Thyroid gland (tissue), 4 donors: ENCODE measurements at regions not wholly inside any gene's neighbourhood (a gene's known extent, or its start where the extent isn't known, plus 50 kb on each side); places are given as distances from the start of the nearest gene placed in this dataset.

Experiments used
- POLR2A ChIP-seq, 2 donors: fragments of 450-650 bp; IDR thresholded peaks; one replicate each; pipeline ENCODE4 v1.6.1; 2017; ENCODE audit warnings: antibody characterized with exemption in 2 of 2, mild to moderate bottlenecking in 2 of 2, moderate library complexity in 1 of 2
- TF ChIP-seq, protein P1 (sequence below), 6 experiments: fragments of 200-600 bp in 3 of 6; fragments of 450-650 bp in 3 of 6; sonication (generic) in 3 of 6; IDR thresholded peaks; one replicate each; pipeline ENCODE4 v1.5.1; 2016 to 2019; ENCODE audit warnings: antibody characterized with exemption in 6 of 6, mild to moderate bottlenecking in 2 of 6, inconsistent platforms in 1 of 6, moderate library complexity in 1 of 6

DNA sequence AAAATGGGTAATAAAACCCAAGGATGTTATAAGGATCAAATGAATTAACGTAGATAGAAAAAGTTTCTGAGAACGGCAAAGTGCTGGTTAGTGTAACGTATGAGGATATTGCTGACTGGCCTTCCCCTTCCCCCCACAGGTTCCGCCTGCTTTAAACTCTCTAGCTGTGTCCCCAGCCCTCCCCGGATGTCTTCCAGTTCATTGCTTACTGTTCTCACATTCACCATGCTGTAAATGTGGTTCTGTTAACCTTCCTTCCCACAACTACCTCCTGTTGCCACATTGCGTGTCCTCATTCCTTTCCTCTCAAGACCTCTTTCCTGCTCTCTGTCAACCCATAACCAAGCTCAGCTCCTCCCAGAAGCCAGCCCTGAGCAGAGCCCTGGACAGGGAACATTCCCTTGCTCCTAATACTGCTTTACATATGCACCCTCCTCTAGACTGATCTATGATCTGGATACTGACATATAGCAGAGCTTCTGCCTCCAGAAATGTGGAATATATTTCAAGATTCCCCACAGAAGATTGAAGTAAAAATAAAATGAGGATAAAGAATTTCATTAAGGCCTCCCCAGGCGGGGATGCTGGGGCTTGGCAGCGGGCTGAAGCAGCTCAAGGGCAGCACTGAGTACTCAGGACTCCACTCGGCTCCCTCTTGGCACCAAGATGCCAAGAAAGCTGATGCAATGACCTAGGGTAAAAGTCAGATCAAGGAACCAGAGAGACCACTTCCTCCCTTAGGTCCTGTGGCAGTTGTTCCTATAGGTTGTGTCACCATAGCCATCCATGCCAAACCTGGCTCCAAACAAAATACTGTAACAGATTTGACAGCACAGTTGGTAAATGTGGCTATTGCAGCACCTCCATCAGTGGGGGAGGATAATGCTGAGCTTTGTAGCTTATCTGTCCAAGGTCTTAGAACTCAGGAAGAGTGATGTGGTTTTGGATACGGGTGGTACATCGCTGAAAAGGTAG lies 136.4 kb upstream of the PIK3C3 start:
- TF ChIP-seq, protein P1, sequence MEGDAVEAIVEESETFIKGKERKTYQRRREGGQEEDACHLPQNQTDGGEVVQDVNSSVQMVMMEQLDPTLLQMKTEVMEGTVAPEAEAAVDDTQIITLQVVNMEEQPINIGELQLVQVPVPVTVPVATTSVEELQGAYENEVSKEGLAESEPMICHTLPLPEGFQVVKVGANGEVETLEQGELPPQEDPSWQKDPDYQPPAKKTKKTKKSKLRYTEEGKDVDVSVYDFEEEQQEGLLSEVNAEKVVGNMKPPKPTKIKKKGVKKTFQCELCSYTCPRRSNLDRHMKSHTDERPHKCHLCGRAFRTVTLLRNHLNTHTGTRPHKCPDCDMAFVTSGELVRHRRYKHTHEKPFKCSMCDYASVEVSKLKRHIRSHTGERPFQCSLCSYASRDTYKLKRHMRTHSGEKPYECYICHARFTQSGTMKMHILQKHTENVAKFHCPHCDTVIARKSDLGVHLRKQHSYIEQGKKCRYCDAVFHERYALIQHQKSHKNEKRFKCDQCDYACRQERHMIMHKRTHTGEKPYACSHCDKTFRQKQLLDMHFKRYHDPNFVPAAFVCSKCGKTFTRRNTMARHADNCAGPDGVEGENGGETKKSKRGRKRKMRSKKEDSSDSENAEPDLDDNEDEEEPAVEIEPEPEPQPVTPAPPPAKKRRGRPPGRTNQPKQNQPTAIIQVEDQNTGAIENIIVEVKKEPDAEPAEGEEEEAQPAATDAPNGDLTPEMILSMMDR (IDR thresholded peaks at IDR 0.05): no peak
- TF ChIP-seq POLR2A (IDR thresholded peaks at IDR 0.05): no peak
